ENCODE measurements at regions not wholly inside any gene's neighbourhood (a gene's known extent, or its start where the extent isn't known, plus 50 kb on each side); places are given as distances from the start of the nearest gene placed in this dataset.

GRCh38 chr21:41029571-41029970 is 138.4 kb upstream of the BACE2 start:
- TF ChIP-seq CTCF (IDR thresholded peaks at IDR 0.05) (no peak), EZH2 (IDR thresholded peaks at IDR 0.05; ENCODE audit: borderline replicate concordance, insufficient read depth, low read depth, low read length, poor library complexity, severe bottlenecking) (no peak)
